A673 (cell line): ENCODE measurements at regions not wholly inside any gene's neighbourhood (a gene's known extent, or its start where the extent isn't known, plus 50 kb on each side); places are given as distances from the start of the nearest gene placed in this dataset.

ENCODE experiments used
- BruUV-seq: library from RNA; stranded (reverse); fragments of 400-500 nt; replicated peaks from 2 replicates; lab custom pipeline; 2021; lab: Mats Ljungman, UMichigan
- CTCF ChIA-PET: fragments of 300-600 bp; sonication (Branson Sonifier 250); formaldehyde crosslinking; loops from one replicate; lab custom pipeline; 2022; ENCODE audit warnings: antibody characterized with exemption; lab: Charles Lee
- POLR2A ChIA-PET: fragments of 300-600 bp; sonication (Branson Sonifier 250); formaldehyde crosslinking; loops from one replicate; lab custom pipeline; 2022; ENCODE audit warnings: antibody characterized with exemption; ENCODE audit not compliant: low non-redundant PET; lab: Charles Lee
- DNase-seq: peaks from one replicate; pipeline ENCODE4 v3.0.0-alpha.2; 2015; ENCODE audit warnings: low spot score
- H3K27ac ChIP-seq: fragments of 200-600 bp; sonication (generic); 2 replicates; pipeline ENCODE4 v1.5.1; 2016; ENCODE audit warnings: mixed run types, low read depth, mild to moderate bottlenecking, mixed read lengths, antibody characterized with exemption, low read length; ENCODE audit not compliant: poor library complexity, severe bottlenecking
- H3K27me3 ChIP-seq: fragments of 200-600 bp; sonication (generic); replicated peaks from 2 replicates; pipeline ENCODE4 v1.6.1; 2017; ENCODE audit warnings: mixed run types, low read depth, mild to moderate bottlenecking, mixed read lengths, antibody characterized with exemption, low read length; ENCODE audit not compliant: insufficient read depth, poor library complexity
- H3K36me3 ChIP-seq: fragments of 200-600 bp; sonication (generic); 2 replicates; pipeline ENCODE4 v1.6.1; 2016; ENCODE audit warnings: mixed run types, mild to moderate bottlenecking, mixed read lengths, antibody characterized with exemption, low read length; ENCODE audit not compliant: insufficient read depth, poor library complexity, severe bottlenecking
- H3K4me1 ChIP-seq: fragments of 200-600 bp; sonication (generic); 2 replicates; pipeline ENCODE4 v1.6.1; 2017; ENCODE audit warnings: mixed run types, mild to moderate bottlenecking, mixed read lengths, antibody characterized with exemption, low read length; ENCODE audit not compliant: insufficient read depth, poor library complexity, severe bottlenecking
- H3K4me3 ChIP-seq: fragments of 200-600 bp; sonication (generic); 2 replicates; pipeline ENCODE4 v1.5.1; 2016; ENCODE audit warnings: low read depth, mixed run types, mild to moderate bottlenecking, mixed read lengths, low read length; ENCODE audit not compliant: poor library complexity, severe bottlenecking
- H3K9me3 ChIP-seq: fragments of 200-600 bp; sonication (generic); 2 replicates; pipeline ENCODE4 v1.6.1; 2016; ENCODE audit warnings: mixed run types, low read depth, mild to moderate bottlenecking, mixed read lengths, antibody characterized with exemption, low read length; ENCODE audit not compliant: poor library complexity, severe bottlenecking
- CTCF ChIP-seq: fragments of 300-800, 200-600 bp; sonication (generic); conservative IDR thresholded peaks from 2 replicates; pipeline ENCODE4 v1.5.1; 2017; ENCODE audit warnings: low read depth, mild to moderate bottlenecking, antibody characterized with exemption, low read length, moderate library complexity, mixed read lengths
- EZH2 ChIP-seq: fragments of 200-600 bp; sonication (generic); IDR thresholded peaks from 2 replicates; pipeline ENCODE4 v1.6.1; 2017; ENCODE audit warnings: borderline replicate concordance, low read depth, mild to moderate bottlenecking, mixed read lengths, antibody characterized with exemption, low read length; ENCODE audit not compliant: poor library complexity, severe bottlenecking
- intact Hi-C: fragments of 100-400 bp; cut with micrococcal nuclease; formaldehyde crosslinking; loops from one replicate; pipeline ENCODE4 v1.10.0; 2022; ENCODE audit not compliant: unreplicated experiment

GRCh38 chr7:23925088-23925487 lies 215.1 kb downstream of the STK31 start:
- Histone ChIP-seq H3K27ac (no peak overlapping the region), H3K36me3 (no peaks in the 10 kb centered on the region), H3K27me3 (no peaks in the 10 kb centered on the region), H3K4me3 (no peak overlapping the region), H3K4me1 (no peaks in the 10 kb centered on the region), H3K9me3 (no peaks in the 10 kb centered on the region)
- no peak for DNase-seq
- POLR2A ChIA-PET: no interaction called here
- intact Hi-C loops: no loop called here
- CTCF ChIA-PET: no interaction called here
- no TSS peak for BruUV-seq
- TF ChIP-seq EZH2: no peak
- TF ChIP-seq CTCF: no peak

GRCh38 chr7:23927709-23928417 lies 217.8 kb downstream of the STK31 start:
- no peak for DNase-seq
- Histone ChIP-seq H3K27me3 (no peaks in the 10 kb centered on the region), H3K9me3 (no peaks in the 10 kb centered on the region), H3K4me3 (no peak overlapping the region), H3K36me3 (no peaks in the 10 kb centered on the region), H3K4me1 (no peaks in the 10 kb centered on the region), H3K27ac (no peak overlapping the region)
- CTCF ChIA-PET: no interaction called here
- no peak for TF ChIP-seq CTCF
- TF ChIP-seq EZH2: no peak
- POLR2A ChIA-PET: no interaction called here
- no TSS peak for BruUV-seq
- intact Hi-C loops: no loop called here

- intact Hi-C loops: no loop called here
Measured at GRCh38 chr7:23928418-23928775, 218.4 kb downstream of the STK31 start.

More at GRCh38 chr7:23928418-23928775, 218.4 kb downstream of the STK31 start:
- ChIA-PET POLR2A (no interaction called here), CTCF (no interaction called here)
- H3K4me3 ChIP-seq: no peak overlapping the region
- no peaks in the 10 kb centered on the region for H3K9me3 ChIP-seq
- no peak overlapping the region for H3K27ac ChIP-seq
- no peaks in the 10 kb centered on the region for H3K36me3 ChIP-seq
- no peaks in the 10 kb centered on the region for H3K4me1 ChIP-seq
- TF ChIP-seq CTCF: no peak
- TF ChIP-seq EZH2: no peak
- H3K27me3 ChIP-seq: no peaks in the 10 kb centered on the region
- DNase-seq: no peak
- BruUV-seq: no TSS peak
